Mesendoderm (in vitro differentiated cells): ENCODE measurements at regions not wholly inside any gene's neighbourhood (a gene's known extent, or its start where the extent isn't known, plus 50 kb on each side); places are given as distances from the start of the nearest gene placed in this dataset.

ENCODE experiments used
- DNase-seq: peaks from one replicate; pipeline ENCODE4 v3.0.0; 2013
- H2AK5ac ChIP-seq: 2 replicates; pipeline ENCODE4 v1.6.1; 2013; ENCODE audit warnings: low read length, inconsistent platforms
- H2BK120ac ChIP-seq: 2 replicates; pipeline ENCODE4 v1.6.1; 2013; ENCODE audit warnings: low read depth, mild to moderate bottlenecking, low read length, moderate library complexity, mixed read lengths
- H2BK15ac ChIP-seq: replicated peaks from 2 replicates; pipeline ENCODE4 v1.6.1; 2013; ENCODE audit warnings: low read depth, mild to moderate bottlenecking, moderate library complexity
- H2BK5ac ChIP-seq: 2 replicates; pipeline ENCODE4 v1.6.1; 2013; ENCODE audit warnings: low read length, inconsistent platforms
- H3K18ac ChIP-seq: 2 replicates; pipeline ENCODE4 v1.6.1; 2013; ENCODE audit warnings: mild to moderate bottlenecking, low read length, mixed read lengths
- H3K23ac ChIP-seq: one replicate; pipeline ENCODE4 v1.6.1; 2013; ENCODE audit warnings: low read length
- H3K27ac ChIP-seq: 2 replicates; pipeline ENCODE4 v1.5.1; 2013; ENCODE audit warnings: low read depth, mild to moderate bottlenecking, inconsistent platforms, low read length, moderate library complexity
- H3K27me3 ChIP-seq: 2 replicates; pipeline ENCODE4 v1.6.1; 2013; ENCODE audit warnings: low read length, control low read depth, mild to moderate bottlenecking, inconsistent platforms; ENCODE audit not compliant: insufficient read depth, poor library complexity
- H3K36me3 ChIP-seq: 2 replicates; pipeline ENCODE4 v1.6.1; 2013; ENCODE audit warnings: low read length, inconsistent platforms; ENCODE audit not compliant: control insufficient read depth, insufficient read depth
- H3K4ac ChIP-seq: one replicate; pipeline ENCODE4 v1.6.1; 2013; ENCODE audit warnings: low read depth, mild to moderate bottlenecking, low read length, moderate library complexity
- H3K4me1 ChIP-seq: 2 replicates; pipeline ENCODE4 v1.6.1; 2013; ENCODE audit warnings: low read depth, low read length, inconsistent platforms; ENCODE audit not compliant: control insufficient read depth
- H3K4me2 ChIP-seq: 2 replicates; pipeline ENCODE4 v1.6.1; 2013; ENCODE audit warnings: low read length
- H3K4me3 ChIP-seq: 2 replicates; pipeline ENCODE4 v1.5.1; 2013; ENCODE audit warnings: mild to moderate bottlenecking, low read length
- H3K56ac ChIP-seq: one replicate; pipeline ENCODE4 v1.6.1; 2013; ENCODE audit warnings: low read length
- H3K79me1 ChIP-seq: 2 replicates; pipeline ENCODE4 v1.6.1; 2013; ENCODE audit warnings: low read length, inconsistent platforms
- H3K79me2 ChIP-seq: 2 replicates; pipeline ENCODE4 v1.6.1; 2013; ENCODE audit warnings: mild to moderate bottlenecking, low read length; ENCODE audit not compliant: control insufficient read depth, insufficient read depth
- H3K9ac ChIP-seq: 2 replicates; pipeline ENCODE4 v1.6.1; 2013; ENCODE audit warnings: low read length, inconsistent platforms
- H4K5ac ChIP-seq: one replicate; pipeline ENCODE4 v1.6.1; 2013; ENCODE audit warnings: low read length
- H4K8ac ChIP-seq: one replicate; pipeline ENCODE4 v1.6.1; 2013; ENCODE audit warnings: low read depth, mild to moderate bottlenecking, control low read depth, low read length, moderate library complexity
- WGBS: extraction: QIAGEN DNeasy Blood & Tissue Kit; methylation state at CpG from one replicate; pipeline ENCODE4 v1.1.7; 2013; ENCODE audit warnings: low lambda C conversion rate, missing lambda C conversion rate; ENCODE audit not compliant: insufficient coverage; ENCODE audit errors: extremely low coverage; 5-methylcytosine and 5-hydroxymethylcytosine counted together

DNA sequence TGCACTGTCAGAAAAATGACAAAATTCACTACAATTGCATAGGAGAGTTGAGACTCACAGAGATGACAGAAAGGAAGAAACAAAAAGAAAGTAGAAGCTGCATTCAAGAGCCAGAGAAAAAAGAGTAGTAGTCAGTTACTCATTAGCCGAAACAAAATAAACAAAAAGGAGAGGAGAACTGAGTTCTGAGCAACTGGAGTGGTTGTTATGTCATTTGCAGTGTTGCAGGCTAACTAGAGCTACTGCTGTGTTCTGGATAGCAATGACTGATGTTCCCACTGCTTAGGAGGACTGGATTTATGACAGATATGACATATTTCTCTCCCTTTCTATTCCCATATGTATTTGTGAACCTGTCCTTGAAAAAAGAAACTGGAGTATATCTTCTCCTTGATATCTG, 482.6 kb downstream of the RFC3 start:
- Histone ChIP-seq H3K56ac (no peak overlapping the region), H3K9ac (no peak overlapping the region), H3K4me2 (no peak overlapping the region), H4K8ac (no peak overlapping the region), H3K4me1 (no peaks in the 10 kb centered on the region), H2BK15ac (no peak overlapping the region), H3K79me2 (no peaks in the 10 kb centered on the region), H3K79me1 (no peaks in the 10 kb centered on the region), H3K4me3 (no peak overlapping the region), H2BK120ac (no peak overlapping the region), H3K27ac (no peak overlapping the region), H2BK5ac (no peak overlapping the region), H3K27me3 (no peaks in the 10 kb centered on the region), H3K18ac (no peak overlapping the region), H3K4ac (no peak overlapping the region), H3K23ac (no peak overlapping the region), H2AK5ac (no peak overlapping the region), H4K5ac (no peak overlapping the region), H3K36me3 (no peaks in the 10 kb centered on the region)
- no peak for DNase-seq
- WGBS = no CpG with 5 or more reads among the region's 1 CpG

DNA sequence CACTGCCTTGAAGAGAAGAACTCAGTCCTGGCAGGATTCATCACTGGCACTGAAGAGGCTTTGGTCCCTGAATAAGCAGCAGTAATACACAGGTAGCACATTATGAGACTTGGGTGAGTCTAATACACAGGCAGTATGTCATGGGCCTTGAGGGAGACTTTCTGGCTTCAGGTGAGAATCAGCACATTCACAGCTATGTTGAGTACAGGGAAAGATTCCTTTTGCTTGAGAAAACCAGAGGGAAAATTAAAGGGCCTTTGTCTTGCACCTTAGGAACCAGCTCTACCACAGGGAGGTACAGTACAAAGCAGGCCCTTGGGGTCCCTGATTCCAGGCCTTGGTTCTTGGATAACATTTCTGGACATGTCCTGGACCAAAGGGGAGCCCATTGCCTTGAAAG, 484.6 kb downstream of the RFC3 start:
- no peaks in the 10 kb centered on the region for H3K27me3 ChIP-seq
- no peak overlapping the region for H2BK15ac ChIP-seq
- no peak overlapping the region for H3K4ac ChIP-seq
- H3K56ac ChIP-seq = no peak overlapping the region
- H2BK5ac ChIP-seq = no peak overlapping the region
- no peaks in the 10 kb centered on the region for H3K36me3 ChIP-seq
- no peaks in the 10 kb centered on the region for H3K4me1 ChIP-seq
- no peak overlapping the region for H4K5ac ChIP-seq
- H3K23ac ChIP-seq = no peak overlapping the region
- no peak overlapping the region for H2AK5ac ChIP-seq
- no peaks in the 10 kb centered on the region for H3K79me1 ChIP-seq
- DNase-seq = no peak
- H3K4me2 ChIP-seq = no peak overlapping the region
- H3K79me2 ChIP-seq = no peaks in the 10 kb centered on the region
- no peak overlapping the region for H3K9ac ChIP-seq
- no peak overlapping the region for H3K18ac ChIP-seq
- no peak overlapping the region for H4K8ac ChIP-seq
- H3K4me3 ChIP-seq = no peak overlapping the region
- H2BK120ac ChIP-seq = no peak overlapping the region
- H3K27ac ChIP-seq = no peak overlapping the region

DNA sequence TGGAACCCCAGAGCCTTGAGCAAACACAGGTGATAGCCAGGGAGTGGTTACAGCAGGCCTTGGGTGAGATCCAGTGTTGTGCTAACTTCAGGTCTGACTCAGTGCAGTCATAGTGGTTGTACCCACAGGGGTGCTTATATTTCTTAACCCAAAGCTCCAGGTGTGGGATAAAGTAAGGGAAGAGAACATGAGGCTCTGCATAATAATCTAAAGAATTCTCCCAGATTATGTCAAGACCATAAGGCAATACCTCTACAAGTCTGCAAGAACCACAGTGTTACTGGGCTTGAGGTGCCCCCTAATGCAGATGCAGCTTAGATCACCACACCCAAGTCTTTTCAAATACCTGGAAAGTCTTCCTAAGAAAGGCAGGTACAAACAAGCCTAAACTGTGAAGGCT, 485.4 kb downstream of the RFC3 start:
- no peak overlapping the region for H3K23ac ChIP-seq
- H3K18ac ChIP-seq = no peak overlapping the region
- H2BK15ac ChIP-seq = no peak overlapping the region
- H3K36me3 ChIP-seq = no peaks in the 10 kb centered on the region
- no peak overlapping the region for H3K4me2 ChIP-seq
- H4K8ac ChIP-seq = no peak overlapping the region
- no peak overlapping the region for H3K4ac ChIP-seq
- no peak overlapping the region for H2BK5ac ChIP-seq
- H2AK5ac ChIP-seq = no peak overlapping the region
- H3K9ac ChIP-seq = no peak overlapping the region
- DNase-seq = no peak
- no peaks in the 10 kb centered on the region for H3K79me1 ChIP-seq
- H2BK120ac ChIP-seq = no peak overlapping the region
- no peak overlapping the region for H4K5ac ChIP-seq
- no peak overlapping the region for H3K27ac ChIP-seq
- H3K56ac ChIP-seq = no peak overlapping the region
- H3K79me2 ChIP-seq = no peaks in the 10 kb centered on the region
- H3K4me3 ChIP-seq = no peak overlapping the region
- no peaks in the 10 kb centered on the region for H3K27me3 ChIP-seq
- H3K4me1 ChIP-seq = no peaks in the 10 kb centered on the region

DNA sequence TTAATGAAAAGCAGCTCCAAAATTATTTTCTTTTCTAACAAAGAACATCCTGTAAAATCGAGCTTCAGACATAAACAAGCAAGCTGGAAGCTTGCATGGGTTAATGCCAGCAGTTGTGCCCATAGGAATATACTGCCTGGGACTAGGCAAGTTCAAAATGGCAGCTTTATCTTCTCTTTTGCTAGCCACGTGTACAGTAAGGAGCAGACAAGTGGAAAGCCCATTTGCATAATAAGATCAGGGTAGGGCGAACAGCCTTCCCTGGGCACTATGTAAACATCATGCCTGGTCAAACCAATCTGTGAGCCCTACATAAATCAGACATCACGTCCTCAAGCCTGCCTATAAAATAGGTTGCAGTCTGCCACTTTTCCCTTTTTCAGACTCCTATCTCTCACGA, 489.7 kb downstream of the RFC3 start:
- Histone ChIP-seq H3K27ac (no peak overlapping the region), H2BK15ac (no peak overlapping the region), H3K9ac (no peak overlapping the region), H3K79me2 (no peaks in the 10 kb centered on the region), H3K4me1 (no peaks in the 10 kb centered on the region), H4K5ac (no peak overlapping the region), H2BK120ac (no peak overlapping the region), H3K4me2 (no peak overlapping the region), H4K8ac (no peak overlapping the region), H2AK5ac (no peak overlapping the region), H3K27me3 (no peaks in the 10 kb centered on the region), H3K18ac (no peak overlapping the region), H3K36me3 (no peaks in the 10 kb centered on the region), H3K4me3 (no peak overlapping the region), H3K23ac (no peak overlapping the region), H3K56ac (no peak overlapping the region), H3K79me1 (no peaks in the 10 kb centered on the region), H2BK5ac (no peak overlapping the region), H3K4ac (no peak overlapping the region)
- WGBS = no CpG with 5 or more reads among the region's 5 CpGs
- no peak for DNase-seq

DNA sequence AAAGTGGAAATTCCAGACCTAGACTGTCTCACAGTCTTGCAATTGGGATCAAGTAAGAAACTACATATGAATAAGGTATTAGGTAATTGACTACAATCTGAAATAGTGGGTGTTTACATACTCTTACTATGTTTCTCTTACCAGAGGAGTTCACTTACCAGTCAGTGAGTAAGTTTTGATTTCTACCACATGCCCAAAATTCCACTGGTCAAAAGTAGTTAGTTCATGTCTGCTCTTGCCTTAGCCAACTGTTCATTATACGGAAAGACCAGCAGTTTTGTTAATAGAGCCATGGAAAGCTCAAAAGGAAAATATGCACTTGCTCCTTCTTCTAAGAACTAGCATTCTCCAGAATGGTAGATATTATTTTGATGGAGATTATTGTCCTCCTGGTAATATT, 490.8 kb downstream of the RFC3 start:
- no peak overlapping the region for H3K4ac ChIP-seq

DNA sequence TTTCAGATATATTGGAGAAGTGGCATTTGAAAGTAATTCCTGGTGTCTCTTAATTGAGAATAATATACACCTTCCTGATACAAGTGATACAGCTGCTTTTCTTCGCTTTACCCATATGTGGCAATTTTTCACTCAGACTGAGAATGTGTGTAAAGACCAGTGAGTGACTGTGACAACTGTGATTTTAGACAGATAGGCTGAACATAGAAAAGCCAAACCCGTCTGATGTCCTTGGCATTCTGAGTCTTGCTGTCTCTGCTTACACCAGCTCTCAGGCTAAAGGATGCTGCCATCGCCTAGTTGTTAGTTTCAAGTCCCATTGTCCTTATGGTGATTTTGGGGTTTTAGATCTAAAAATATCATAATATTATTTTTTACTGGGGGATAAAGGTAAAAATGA, 492.6 kb downstream of the RFC3 start:
- no peak overlapping the region for H3K27ac ChIP-seq
- no peaks in the 10 kb centered on the region for H3K79me2 ChIP-seq
- H2BK5ac ChIP-seq = no peak overlapping the region
- H3K79me1 ChIP-seq = no peaks in the 10 kb centered on the region
- no peak overlapping the region for H4K5ac ChIP-seq
- peak; percentile 7 for DNase-seq
- H3K36me3 ChIP-seq = no peaks in the 10 kb centered on the region
- H3K4ac ChIP-seq = no peak overlapping the region
- H3K9ac ChIP-seq = no peak overlapping the region
- no peak overlapping the region for H3K4me2 ChIP-seq
- H3K56ac ChIP-seq = no peak overlapping the region
- no peak overlapping the region for H4K8ac ChIP-seq
- H2BK120ac ChIP-seq = no peak overlapping the region
- no peaks in the 10 kb centered on the region for H3K27me3 ChIP-seq
- H3K23ac ChIP-seq = no peak overlapping the region
- H2AK5ac ChIP-seq = no peak overlapping the region
- no peak overlapping the region for H2BK15ac ChIP-seq
- no peak overlapping the region for H3K18ac ChIP-seq
- H3K4me1 ChIP-seq = no peaks in the 10 kb centered on the region
- no peak overlapping the region for H3K4me3 ChIP-seq
- no CpG with 5 or more reads among the region's 3 CpGs for WGBS

More for the DNA sequence above, 490.8 kb downstream of the RFC3 start:
- H3K4me3 ChIP-seq = no peak overlapping the region
- H4K8ac ChIP-seq = no peak overlapping the region
- H2AK5ac ChIP-seq = no peak overlapping the region
- no peak overlapping the region for H2BK120ac ChIP-seq
- no peak overlapping the region for H4K5ac ChIP-seq
- H3K27ac ChIP-seq = no peak overlapping the region
- no peak overlapping the region for H3K9ac ChIP-seq
- no peak overlapping the region for H3K4me2 ChIP-seq
- no peaks in the 10 kb centered on the region for H3K4me1 ChIP-seq
- no peaks in the 10 kb centered on the region for H3K79me1 ChIP-seq
- no CpG with 5 or more reads among the region's 1 CpG for WGBS
- no peak overlapping the region for H3K56ac ChIP-seq
- H3K79me2 ChIP-seq = no peaks in the 10 kb centered on the region
- no peak overlapping the region for H2BK15ac ChIP-seq
- no peaks in the 10 kb centered on the region for H3K27me3 ChIP-seq
- no peak overlapping the region for H2BK5ac ChIP-seq
- H3K18ac ChIP-seq = no peak overlapping the region
- DNase-seq = no peak
- H3K36me3 ChIP-seq = no peaks in the 10 kb centered on the region
- H3K23ac ChIP-seq = no peak overlapping the region
